HG02678 (cell line): ENCODE measurements at regions not wholly inside any gene's neighbourhood (a gene's known extent, or its start where the extent isn't known, plus 50 kb on each side); places are given as distances from the start of the nearest gene placed in this dataset.
"Not testable (repeated sequence)": the region's sequence is repeated elsewhere in the genome, so short reads cannot be mapped to it uniquely, and the experiment has no call there.

Experiments
- ATAC-seq: cut with Tn5 transposase; IDR thresholded peaks from one replicate; pipeline ENCODE4 v1.9.1; 2021; ENCODE audit warnings: mild to moderate bottlenecking, moderate library complexity; ENCODE audit not compliant: unreplicated experiment

- ATAC-seq = no peak
Measured at GRCh38 chr15:77864211-77865105, 213.1 kb downstream of the TBC1D2B start.

DNA sequence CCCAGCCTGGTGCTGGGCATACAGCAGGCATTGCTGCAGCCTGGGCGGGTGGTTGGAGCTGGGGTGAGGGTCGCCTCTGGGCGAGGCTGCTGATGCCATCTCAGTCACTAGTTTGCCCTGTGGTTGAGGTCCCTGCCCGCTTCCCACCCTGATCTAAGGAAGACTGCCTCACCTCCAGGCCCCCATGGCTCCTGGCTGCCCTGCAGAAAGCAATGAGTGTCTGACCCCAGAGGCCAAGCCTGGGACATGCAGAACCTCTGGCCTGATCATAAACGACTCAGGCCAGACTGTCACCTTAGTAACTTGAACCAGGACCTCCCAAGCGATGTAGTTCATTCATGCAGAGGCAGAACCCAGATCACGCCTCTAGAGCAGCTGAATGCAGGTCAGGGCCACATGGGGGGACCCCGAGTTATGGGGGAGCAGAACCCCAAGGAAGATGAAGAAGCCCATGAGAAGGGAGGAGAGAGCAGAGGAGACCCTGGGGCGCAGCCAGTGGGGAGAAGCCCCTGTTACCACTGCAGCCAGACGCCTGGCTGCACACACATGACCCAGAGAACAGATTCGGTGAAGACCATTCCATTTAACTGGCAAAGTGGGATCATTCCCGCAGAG is 213.9 kb downstream of the TBC1D2B start:
- ATAC-seq = no peak

DNA sequence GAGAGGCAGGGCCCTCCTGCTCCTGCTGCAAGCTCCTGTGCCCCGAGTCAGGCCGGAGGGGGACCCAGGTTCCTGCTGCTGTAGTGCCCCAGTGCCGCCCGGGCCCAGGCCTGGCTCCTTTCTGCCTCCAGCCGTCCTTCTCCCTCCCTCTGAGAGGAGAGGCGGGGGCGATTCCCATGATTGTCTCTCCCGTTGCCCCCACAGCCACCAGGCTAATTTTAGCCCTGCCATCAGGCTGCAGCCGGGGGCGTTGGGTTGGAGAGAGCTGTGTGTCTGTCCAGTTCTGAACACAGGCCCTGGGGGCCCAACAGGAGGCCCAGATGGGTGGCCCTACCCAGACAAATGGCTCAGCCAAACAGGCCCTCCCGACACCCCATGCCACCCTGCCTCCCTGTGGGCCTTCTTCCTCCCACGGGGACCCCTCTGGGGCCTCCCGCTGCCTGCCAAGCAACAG is 214.8 kb downstream of the TBC1D2B start:
- no peak for ATAC-seq

- ATAC-seq = not testable (repeated sequence)
Measured at GRCh38 chr15:77861997-77862635, 215.4 kb downstream of the TBC1D2B start.

DNA sequence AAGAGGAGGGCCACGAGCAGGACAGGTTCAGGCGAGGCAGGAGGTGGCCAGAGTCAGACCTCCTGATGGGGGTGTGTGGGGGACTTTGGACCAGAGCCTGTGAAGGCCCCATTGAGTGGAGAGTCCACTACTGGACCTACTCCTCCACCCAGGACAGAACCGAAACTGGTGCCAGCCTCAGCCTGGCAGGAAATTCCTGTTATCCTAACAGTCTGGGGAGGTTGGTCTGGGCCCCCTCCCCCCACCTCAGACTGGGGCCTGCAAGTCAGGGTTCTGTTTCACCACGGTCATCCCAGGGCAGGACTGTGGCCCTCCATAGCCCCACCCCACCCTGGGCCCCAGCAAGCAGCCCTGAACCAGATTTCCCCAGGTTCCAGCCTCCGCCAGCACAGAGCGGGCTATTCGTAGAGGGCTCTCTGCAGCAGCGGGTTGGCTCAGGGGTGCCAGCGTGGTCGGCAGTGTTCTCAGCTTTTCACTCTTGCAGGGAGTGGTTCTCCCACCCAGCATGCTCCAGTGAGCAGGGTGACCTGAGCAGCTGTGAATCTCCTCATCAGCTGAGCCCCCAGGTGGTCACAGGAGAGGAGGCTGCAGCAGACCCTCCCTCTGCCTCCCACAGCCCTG is 217.3 kb downstream of the TBC1D2B start:
- ATAC-seq = no peak

- ATAC-seq = no peak
Measured at GRCh38 chr15:77859491-77860060, 217.9 kb downstream of the TBC1D2B start.

DNA sequence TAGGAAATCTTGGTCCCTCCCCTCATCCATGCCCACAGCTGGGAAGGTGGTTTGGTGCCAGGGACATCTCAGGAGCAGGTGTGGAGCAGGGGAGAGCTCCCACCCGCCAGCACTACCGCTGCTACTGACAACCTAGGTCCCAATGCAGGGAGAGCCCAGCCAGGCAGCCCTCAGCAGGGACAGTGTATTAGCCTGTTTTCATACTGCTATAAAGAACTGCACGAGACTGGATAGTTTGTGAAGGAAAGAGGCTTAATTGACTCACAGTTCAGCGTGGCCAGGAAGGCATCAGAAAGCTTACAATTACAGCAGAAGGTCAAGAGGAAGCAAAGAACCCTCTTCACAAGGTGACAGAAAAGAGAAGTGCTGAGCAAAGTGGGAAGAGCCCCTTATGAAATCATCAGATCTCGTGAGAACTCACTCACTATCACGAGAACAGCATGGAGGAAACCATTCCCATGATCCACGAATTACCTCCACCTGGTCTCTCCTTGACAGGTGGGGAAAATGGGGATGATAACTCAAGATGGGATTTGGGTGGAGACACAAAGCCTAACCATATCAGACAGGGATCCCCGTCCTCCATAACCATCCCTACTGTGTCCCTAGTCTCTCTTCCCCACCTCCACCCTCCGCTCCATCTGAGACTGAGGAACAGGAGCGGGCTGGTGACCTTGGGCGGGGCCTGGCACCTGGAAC is 218.6 kb downstream of the TBC1D2B start:
- no peak for ATAC-seq

DNA sequence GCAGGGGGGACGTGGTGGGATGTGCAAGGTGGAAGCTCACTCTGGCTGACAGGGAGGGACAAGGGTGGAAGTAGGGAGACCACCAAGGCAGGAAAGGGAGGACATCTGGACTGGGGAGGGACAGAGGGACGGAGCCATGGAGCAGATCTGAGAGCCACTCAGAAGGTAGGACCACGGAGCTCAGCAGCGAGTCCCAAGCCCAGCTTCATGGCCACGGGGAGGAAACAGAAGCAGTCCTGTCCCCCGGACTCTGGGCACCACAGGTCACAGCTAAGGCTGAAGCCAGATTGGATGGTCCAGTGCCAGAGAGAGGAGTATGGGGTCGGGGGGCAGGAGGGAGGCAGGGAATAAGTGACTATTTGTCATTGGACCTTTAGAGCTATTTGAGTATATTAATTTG is 220.1 kb downstream of the TBC1D2B start:
- ATAC-seq = no peak

DNA sequence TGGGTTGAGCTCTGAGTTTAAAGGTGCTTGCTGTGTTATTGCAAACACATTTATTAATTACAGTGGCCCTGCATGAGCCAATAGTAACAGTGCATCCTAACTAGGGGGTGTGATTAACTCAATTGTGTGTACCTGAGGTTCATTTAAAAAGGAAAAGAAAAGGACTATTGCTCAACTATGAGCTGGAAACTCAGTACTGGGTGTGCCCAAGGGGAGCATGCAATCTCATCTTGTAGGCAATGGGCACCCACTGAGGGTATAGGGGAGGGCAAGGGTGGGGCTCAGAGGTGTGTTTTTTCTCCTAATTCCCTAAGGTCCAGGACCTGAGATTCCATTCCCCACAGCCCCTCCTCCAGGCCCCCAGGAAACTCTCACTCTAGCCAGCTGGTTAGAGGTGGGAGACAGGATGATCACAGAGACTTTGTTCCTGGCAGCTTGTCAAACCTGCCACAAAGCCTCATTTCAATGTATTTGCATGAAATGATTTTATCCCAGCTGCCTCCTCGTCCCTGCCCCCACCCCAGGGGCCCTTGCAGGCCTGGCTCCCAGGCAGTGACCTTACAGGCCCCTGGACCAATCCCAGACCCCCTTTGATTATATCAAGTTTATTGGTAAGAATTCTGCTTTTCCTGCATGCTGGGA is 220.7 kb downstream of the TBC1D2B start:
- ATAC-seq = no peak

DNA sequence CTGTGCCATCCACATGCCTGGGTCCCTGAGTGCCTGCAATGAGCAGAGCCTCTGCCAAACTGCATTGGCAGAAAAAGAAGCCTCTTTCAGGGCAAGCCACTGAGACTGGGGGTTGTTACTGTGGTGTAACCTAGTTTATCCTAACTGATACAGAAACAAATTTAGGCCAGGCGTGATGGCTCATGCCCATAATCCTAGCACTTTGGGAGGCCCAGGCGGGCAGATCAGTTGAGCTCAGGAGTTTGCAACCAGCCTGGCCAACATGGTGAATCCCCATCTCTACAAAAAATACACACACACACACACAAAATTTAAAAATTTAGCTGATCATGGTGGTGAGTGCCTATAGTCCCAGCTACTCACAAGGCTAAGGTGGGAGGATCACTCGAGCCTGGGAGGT is 221.6 kb downstream of the TBC1D2B start:
- ATAC-seq = no peak

DNA sequence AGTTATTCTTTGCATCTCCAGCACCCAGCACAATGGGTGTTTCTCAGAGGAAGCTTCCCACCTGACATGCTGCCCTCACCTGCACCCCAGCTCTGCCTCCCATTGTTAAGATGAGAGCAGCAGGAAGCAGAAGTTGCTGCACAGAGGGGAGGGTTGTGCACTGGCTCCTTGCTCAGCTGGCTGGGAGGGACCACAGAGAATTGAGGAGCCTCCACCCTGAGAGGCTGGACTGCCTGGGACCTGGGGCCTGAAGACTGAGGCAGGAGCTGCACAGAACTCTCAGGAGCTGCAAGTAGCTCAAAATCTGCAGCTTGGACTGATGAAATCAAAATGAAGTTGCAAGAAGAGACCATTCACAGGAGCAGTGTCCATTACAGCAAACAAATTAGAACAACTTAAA is 222.3 kb upstream of the LINGO1 start:
- ATAC-seq = no peak

- no peak for ATAC-seq
Measured at GRCh38 chr15:77853910-77854309, 221.2 kb upstream of the LINGO1 start.

DNA sequence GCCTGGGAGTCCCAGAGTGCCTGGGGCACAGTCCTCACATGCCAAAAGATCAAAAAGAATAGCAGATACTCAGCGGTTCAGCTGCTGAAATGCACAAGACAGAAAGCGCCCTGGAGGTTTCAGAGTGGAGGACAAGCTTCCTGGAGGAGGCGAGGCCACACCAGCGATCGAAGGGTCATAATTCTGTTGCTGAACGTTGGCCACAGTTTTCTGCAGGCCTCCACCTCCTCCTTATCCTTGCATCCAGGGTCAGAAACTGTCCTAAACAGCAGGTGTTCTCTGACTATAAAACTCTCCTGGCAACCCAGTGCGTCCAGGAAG is 220.3 kb upstream of the LINGO1 start:
- ATAC-seq = no peak

- no peak for ATAC-seq
Measured at GRCh38 chr15:77852241-77853007, 219.7 kb upstream of the LINGO1 start.

DNA sequence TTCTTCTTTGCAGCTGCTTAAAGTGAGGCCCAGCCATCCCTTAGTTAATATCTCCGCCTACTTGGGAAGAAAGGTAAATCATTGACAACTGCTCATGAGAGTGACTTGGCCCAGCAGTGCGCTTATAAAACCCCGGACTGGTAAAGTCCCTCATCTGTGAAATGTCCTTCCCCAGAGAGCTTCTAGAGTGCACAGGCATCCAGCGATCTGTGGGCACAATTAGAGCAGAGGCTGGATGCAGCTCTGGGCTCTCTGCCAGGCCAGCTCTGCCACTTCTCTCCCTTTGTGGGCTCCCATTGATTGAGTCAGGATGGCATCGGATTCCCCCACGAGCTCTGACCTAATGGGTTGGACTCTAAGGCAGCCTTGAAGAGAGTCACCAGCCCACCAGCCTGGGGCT is 219.0 kb upstream of the LINGO1 start:
- ATAC-seq = no peak

DNA sequence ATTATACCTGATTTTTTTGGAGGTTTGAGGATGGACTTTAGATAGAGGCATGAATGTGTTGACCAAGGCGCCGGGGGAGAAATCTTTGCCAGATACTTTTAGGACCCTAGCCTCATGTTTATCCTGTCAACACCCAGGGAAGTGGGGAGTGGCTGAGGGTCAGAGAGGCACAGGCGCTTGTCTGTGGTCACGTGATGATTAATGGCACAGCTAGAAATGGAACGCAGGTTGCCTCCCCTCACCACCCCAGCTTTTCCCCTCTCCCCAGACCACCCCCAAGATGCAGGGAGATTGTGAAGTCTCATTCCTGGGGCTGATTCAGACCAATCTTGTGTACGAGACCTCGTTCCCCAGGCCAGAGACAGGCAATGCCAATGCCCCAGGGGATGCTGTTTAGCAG is 218.4 kb upstream of the LINGO1 start:
- ATAC-seq = no peak

DNA sequence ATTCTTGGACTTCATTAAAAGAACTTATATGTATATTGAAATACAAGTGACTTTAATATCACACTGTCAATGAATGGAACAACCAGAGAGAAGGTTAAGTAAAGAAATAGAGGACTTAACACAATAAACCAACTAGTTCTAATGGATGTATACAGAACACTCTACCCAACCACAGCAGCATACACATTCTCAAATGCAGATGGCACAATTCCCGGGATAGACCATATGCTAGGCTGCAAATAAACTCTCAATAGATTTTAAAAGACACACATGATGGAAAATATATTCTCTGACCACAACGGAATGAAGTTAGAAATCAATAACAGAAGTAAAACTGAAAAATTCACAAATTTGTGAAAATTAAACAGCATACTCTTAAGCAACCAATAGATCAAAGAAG is 214.3 kb upstream of the LINGO1 start:
- ATAC-seq = no peak

- no peak for ATAC-seq
Measured at GRCh38 chr15:77846360-77846759, 213.6 kb upstream of the LINGO1 start.

- no peak for ATAC-seq
Measured at GRCh38 chr15:77844798-77845446, 212.2 kb upstream of the LINGO1 start.
